ENCODE measurements at regions not wholly inside any gene's neighbourhood (a gene's known extent, or its start where the extent isn't known, plus 50 kb on each side); places are given as distances from the start of the nearest gene placed in this dataset.
"Not testable (repeated sequence)": the region's sequence is repeated elsewhere in the genome, so short reads cannot be mapped to it uniquely, and the experiment has no call there.

GRCh38 chr22:11626422-11626773 lies 3901.6 kb upstream of the OR11H1 start:
- POLR2A ChIA-PET = no interaction called here
- CTCF ChIA-PET = no interaction called here
- Histone ChIP-seq H3K9me3 (ENCODE audit: control insufficient read depth, insufficient read depth, low read depth, low read length) (no peaks in the 10 kb centered on the region; the same call in 1 of the 2 replicates), H3K4me3 (ENCODE audit: low read depth, low read length) (no peak overlapping the region), H3K36me3 (ENCODE audit: control insufficient read depth in 2 of 2, insufficient read depth in 1 of 2, low read length in 2 of 2) (no peaks in the 10 kb centered on the region), H3K27ac (ENCODE audit: extremely low read depth, low read depth, low read length) (no peak overlapping the region), H3K4me1 (ENCODE audit: control insufficient read depth, insufficient read depth, low read length) (no peaks in the 10 kb centered on the region)
- TF ChIP-seq KLF8 (tag by site-specific recombination; IDR thresholded peaks at IDR 0.05) = no peak
- no peak for TF ChIP-seq ZNF350 (tag by site-specific recombination; IDR thresholded peaks at IDR 0.05)
- TF ChIP-seq ZNF777 (tag by site-specific recombination; IDR thresholded peaks at IDR 0.05; ENCODE audit: borderline replicate concordance) = no peak
- TF ChIP-seq YY2 (tag by site-specific recombination; IDR thresholded peaks at IDR 0.05) = no peak
- no peak for TF ChIP-seq ZNF571 (tag by site-specific recombination; IDR thresholded peaks at IDR 0.05)
- no peak for TF ChIP-seq ZNF580 (tag by site-specific recombination; IDR thresholded peaks at IDR 0.05)
- no peak for TF ChIP-seq ZNF600 (tag by site-specific recombination; IDR thresholded peaks at IDR 0.05)
- no peak for TF ChIP-seq ZNF629 (tag by site-specific recombination; IDR thresholded peaks at IDR 0.05)
- no peak for TF ChIP-seq ZBTB21 (tag by site-specific recombination; IDR thresholded peaks at IDR 0.05)
- no peak for TF ChIP-seq ZEB2 (tag by site-specific recombination; IDR thresholded peaks at IDR 0.05)
- TF ChIP-seq ZNF16 (tag by site-specific recombination; IDR thresholded peaks at IDR 0.05; ENCODE audit: low read depth) = no peak
- no peak for TF ChIP-seq ZNF157 (tag by site-specific recombination; IDR thresholded peaks at IDR 0.05)
- TF ChIP-seq ATF2 (tag by site-specific recombination; IDR thresholded peaks at IDR 0.05; ENCODE audit: low read depth) = no peak
- TF ChIP-seq ZNF112 (tag by site-specific recombination; IDR thresholded peaks at IDR 0.05) = no peak
- no peak for TF ChIP-seq ZNF692 (tag by site-specific recombination; IDR thresholded peaks at IDR 0.05)
- TF ChIP-seq ZNF843 (tag by site-specific recombination; IDR thresholded peaks at IDR 0.05) = no peak

- not testable (repeated sequence) for H3K9me3 ChIP-seq (ENCODE audit: control insufficient read depth, insufficient read depth, low read depth, low read length)
These were observed 3901.0 kb upstream of the OR11H1 start for GRCh38 chr22:11627036-11627435.

GRCh38 chr22:11627436-11627797 lies 3900.6 kb upstream of the OR11H1 start:
- no peaks in the 10 kb centered on the region for H3K4me1 ChIP-seq (ENCODE audit: control insufficient read depth, insufficient read depth, low read length)
- no peak for TF ChIP-seq PRDM4 (tag by site-specific recombination; IDR thresholded peaks at IDR 0.05)
- no peak for TF ChIP-seq SETDB1 (IDR thresholded peaks at IDR 0.05; ENCODE audit: insufficient read length, low read length)
- no peak for TF ChIP-seq ZNF626 (tag by site-specific recombination; IDR thresholded peaks at IDR 0.05)
- no peak for TF ChIP-seq ZIC2 (tag by site-specific recombination; IDR thresholded peaks at IDR 0.05)
- TF ChIP-seq ZNF785 (tag by site-specific recombination; IDR thresholded peaks at IDR 0.05) = no peak
- no peak for TF ChIP-seq ZNF639 (tag by site-specific recombination; IDR thresholded peaks at IDR 0.05)
- TF ChIP-seq ZNF266 (tag by site-specific recombination; IDR thresholded peaks at IDR 0.05; ENCODE audit: low read depth) = no peak
- TF ChIP-seq ZNF664 (tag by site-specific recombination; IDR thresholded peaks at IDR 0.05) = no peak
- TF ChIP-seq HOXC10 (CRISPR knock-in tag; IDR thresholded peaks at IDR 0.05) = no peak
- no peaks in the 10 kb centered on the region for H3K36me3 ChIP-seq (ENCODE audit: control insufficient read depth in 2 of 2, insufficient read depth in 1 of 2, low read length in 2 of 2)
- POLR2A ChIA-PET = no interaction called here
- no peak overlapping the region for H3K27ac ChIP-seq (ENCODE audit: extremely low read depth, low read depth, low read length)
- H3K4me3 ChIP-seq (ENCODE audit: low read depth, low read length) = no peak overlapping the region
- CTCF ChIA-PET = no interaction called here
- no peaks in the 10 kb centered on the region; the same call in 1 of the 2 replicates for H3K9me3 ChIP-seq (ENCODE audit: control insufficient read depth, insufficient read depth, low read depth, low read length)

More at GRCh38 chr22:11627036-11627435, 3901.0 kb upstream of the OR11H1 start:
- H3K4me1 ChIP-seq (ENCODE audit: control insufficient read depth, insufficient read depth, low read length); POLR2A ChIA-PET; H3K4me3 ChIP-seq (ENCODE audit: low read depth, low read length); H3K36me3 ChIP-seq (ENCODE audit: control insufficient read depth in 2 of 2, insufficient read depth in 1 of 2, low read length in 2 of 2); H3K27ac ChIP-seq (ENCODE audit: extremely low read depth, low read depth, low read length); CTCF ChIA-PET: not testable (repeated sequence)

Data from HEK293 (cell line).